ENCODE measurements at regions not wholly inside any gene's neighbourhood (a gene's known extent, or its start where the extent isn't known, plus 50 kb on each side); places are given as distances from the start of the nearest gene placed in this dataset.
A peak's percentile ranks its signal among the peaks of the same experiment; 100 is the strongest.
"Not testable (repeated sequence)": the region's sequence is repeated elsewhere in the genome, so short reads cannot be mapped to it uniquely, and the experiment has no call there.

GRCh38 chr6:27854421-27854820, 57.8 kb downstream of the OR2B2 start:
- DNase-seq: no peak

GRCh38 chr6:27851440-27851839, 60.8 kb downstream of the OR2B2 start:
- no peak for DNase-seq

GRCh38 chr6:27849001-27849400, 63.2 kb downstream of the OR2B2 start:
- DNase-seq: not testable (repeated sequence)

GRCh38 chr6:27847706-27848105, 64.5 kb downstream of the OR2B2 start:
- DNase-seq: no peak

- no peak for DNase-seq
Measured at GRCh38 chr6:27840572-27840971, 71.6 kb downstream of the OR2B2 start.

GRCh38 chr6:27839626-27840475, 72.3 kb downstream of the OR2B2 start:
- DNase-seq: peak; percentile 13

- peak; percentile 20 for DNase-seq
Measured at GRCh38 chr6:27838945-27839625, 73.1 kb downstream of the OR2B2 start.

- DNase-seq: peak; percentile 94
Measured at GRCh38 chr6:27838058-27838944, 73.9 kb downstream of the OR2B2 start.

GRCh38 chr6:27837625-27838057, 74.6 kb downstream of the OR2B2 start:
- DNase-seq: peak; percentile 40

GRCh38 chr6:27836783-27837624, 75.2 kb downstream of the OR2B2 start:
- peak; percentile 89 for DNase-seq

GRCh38 chr6:27836141-27836782, 75.9 kb downstream of the OR2B2 start:
- DNase-seq: peak; percentile 30

- no peak for DNase-seq
Measured at GRCh38 chr6:27834879-27835549, 77.2 kb downstream of the OR2B2 start.

- DNase-seq: no peak
Measured at GRCh38 chr6:27834384-27834783, 77.8 kb downstream of the OR2B2 start.

GRCh38 chr6:27831434-27832081, 80.6 kb downstream of the OR2B2 start:
- peak; percentile 46 for DNase-seq

- not testable (repeated sequence) for DNase-seq
Measured at GRCh38 chr6:27830600-27831433, 81.4 kb downstream of the OR2B2 start.

- no peak for DNase-seq
Measured at GRCh38 chr6:27830212-27830599, 82.0 kb downstream of the OR2B2 start.

GRCh38 chr6:27829453-27830211, 82.6 kb downstream of the OR2B2 start:
- DNase-seq: no peak

GRCh38 chr6:27827477-27827876, 84.7 kb downstream of the OR2B2 start:
- DNase-seq: not testable (repeated sequence)

- DNase-seq: not testable (repeated sequence)
Measured at GRCh38 chr6:27826612-27826985, 85.6 kb downstream of the OR2B2 start.
